Panc1 (cell line): ENCODE measurements at regions not wholly inside any gene's neighbourhood (a gene's known extent, or its start where the extent isn't known, plus 50 kb on each side); places are given as distances from the start of the nearest gene placed in this dataset.

Experiments
- CTCF ChIP-seq: fragments of 450-650 bp; IDR thresholded peaks from 2 replicates; pipeline ENCODE4 v1.5.1; 2017; ENCODE audit warnings: mild to moderate bottlenecking
- POLR2AphosphoS5 ChIP-seq: IDR thresholded peaks from 2 replicates; pipeline ENCODE4 v1.6.1; 2012; ENCODE audit warnings: mild to moderate bottlenecking, low read depth, low read length, moderate library complexity
- REST ChIP-seq, 2 experiments: IDR thresholded peaks; 2 replicates each; pipeline ENCODE4 v1.6.1; 2011 to 2012; ENCODE audit warnings: low read depth in 2 of 2, control low read depth in 1 of 2, low read length in 1 of 2, mild to moderate bottlenecking in 1 of 2, moderate library complexity in 1 of 2; ENCODE audit not compliant: insufficient read depth in 1 of 2

- no peak for TF ChIP-seq POLR2AphosphoS5
- TF ChIP-seq CTCF = no peak
- TF ChIP-seq REST (IDR thresholded peaks at IDR 0.05; ENCODE audit: insufficient read depth in 1 of 2, low read depth in 2 of 2, low read length in 1 of 2) = no peak
Observed at GRCh38 chr4:127196655-127197352, 436.0 kb upstream of the INTU start.
